ENCODE measurements at regions not wholly inside any gene's neighbourhood (a gene's known extent, or its start where the extent isn't known, plus 50 kb on each side); places are given as distances from the start of the nearest gene placed in this dataset.

- no peak for DNase-seq (ENCODE audit: low read depth)
- POLR2A ChIA-PET: no interaction called here
- CTCF ChIA-PET: interaction anchor here (0.6 to 0.7 kb wide), 3 partner anchors 345 to 945 kb away, joined by 3 to 4 read pairs (median 3); no protein-coding TSS in a partner anchor
- H3K4me3 ChIP-seq (ENCODE audit: low read depth, low read length): no peak overlapping the region
- H3K36me3 ChIP-seq (ENCODE audit: control insufficient read depth, insufficient read depth, low read length): no peaks in the 10 kb centered on the region
- TF ChIP-seq, protein P1, sequence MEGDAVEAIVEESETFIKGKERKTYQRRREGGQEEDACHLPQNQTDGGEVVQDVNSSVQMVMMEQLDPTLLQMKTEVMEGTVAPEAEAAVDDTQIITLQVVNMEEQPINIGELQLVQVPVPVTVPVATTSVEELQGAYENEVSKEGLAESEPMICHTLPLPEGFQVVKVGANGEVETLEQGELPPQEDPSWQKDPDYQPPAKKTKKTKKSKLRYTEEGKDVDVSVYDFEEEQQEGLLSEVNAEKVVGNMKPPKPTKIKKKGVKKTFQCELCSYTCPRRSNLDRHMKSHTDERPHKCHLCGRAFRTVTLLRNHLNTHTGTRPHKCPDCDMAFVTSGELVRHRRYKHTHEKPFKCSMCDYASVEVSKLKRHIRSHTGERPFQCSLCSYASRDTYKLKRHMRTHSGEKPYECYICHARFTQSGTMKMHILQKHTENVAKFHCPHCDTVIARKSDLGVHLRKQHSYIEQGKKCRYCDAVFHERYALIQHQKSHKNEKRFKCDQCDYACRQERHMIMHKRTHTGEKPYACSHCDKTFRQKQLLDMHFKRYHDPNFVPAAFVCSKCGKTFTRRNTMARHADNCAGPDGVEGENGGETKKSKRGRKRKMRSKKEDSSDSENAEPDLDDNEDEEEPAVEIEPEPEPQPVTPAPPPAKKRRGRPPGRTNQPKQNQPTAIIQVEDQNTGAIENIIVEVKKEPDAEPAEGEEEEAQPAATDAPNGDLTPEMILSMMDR (IDR thresholded peaks at IDR 0.05; ENCODE audit: insufficient read depth, low read depth, low read length): no peak
- no peaks in the 10 kb centered on the region; the same call in 1 of the 2 replicates for H3K27me3 ChIP-seq (ENCODE audit: control insufficient read depth, insufficient read depth, low read length)
Observed at GRCh38 chr6:21846541-21847451, 253.2 kb downstream of the SOX4 start.

DNA sequence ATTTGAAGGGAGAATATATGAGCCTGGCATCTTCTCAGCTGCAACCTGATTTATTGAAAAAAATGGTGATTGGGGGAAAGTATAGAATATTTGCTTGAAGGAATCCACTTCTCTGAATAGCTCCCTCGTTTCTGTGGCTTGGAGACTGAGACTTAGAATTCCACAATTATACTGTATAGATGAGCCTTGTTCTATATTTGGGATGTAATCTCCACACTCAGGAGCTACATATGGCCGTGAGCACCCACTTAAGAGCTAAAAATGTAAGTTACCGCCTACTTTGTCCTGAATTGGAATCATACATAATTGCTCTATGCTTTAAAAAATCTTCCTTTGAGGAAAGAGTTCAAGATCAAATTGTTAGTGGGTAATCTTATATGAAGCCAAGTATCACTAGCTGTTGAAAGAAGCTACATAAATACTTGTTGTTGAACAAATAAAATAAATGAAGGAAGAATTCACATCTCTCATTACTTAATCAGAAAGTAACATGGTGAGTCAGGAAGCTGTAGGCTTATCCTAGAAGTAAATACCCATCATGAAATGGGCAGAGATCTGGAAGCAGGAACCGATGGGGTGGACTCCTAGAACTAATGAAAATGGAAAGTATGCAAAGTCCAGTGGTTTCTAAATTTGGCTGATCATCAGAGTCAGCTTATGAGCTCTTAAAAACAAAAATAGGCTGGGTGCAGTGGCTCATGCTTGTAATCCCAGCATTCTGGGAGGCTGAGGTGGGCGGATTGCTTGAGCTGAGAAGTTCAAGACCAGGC lies 254.3 kb downstream of the SOX4 start:
- TF ChIP-seq, protein P1 (IDR thresholded peaks at IDR 0.05; ENCODE audit: insufficient read depth, low read depth, low read length): no peak
- ChIA-PET POLR2A (interaction anchor here (0.6 kb wide), 1 partner anchor 53 kb away, joined by 3 read pairs; no protein-coding TSS in a partner anchor), CTCF (interaction anchor here (0.7 kb wide), 1 partner anchor 344 kb away, joined by 3 read pairs; no protein-coding TSS in a partner anchor)
- Histone ChIP-seq H3K4me3 (ENCODE audit: low read depth, low read length) (no peak overlapping the region), H3K27me3 (ENCODE audit: control insufficient read depth, insufficient read depth, low read length) (no peaks in the 10 kb centered on the region; the same call in 1 of the 2 replicates), H3K36me3 (ENCODE audit: control insufficient read depth, insufficient read depth, low read length) (no peaks in the 10 kb centered on the region)
- DNase-seq (ENCODE audit: low read depth): no peak

GRCh38 chr6:21850691-21851090 lies 257.1 kb downstream of the SOX4 start:
- CTCF ChIA-PET: no interaction called here
- POLR2A ChIA-PET: no interaction called here
- no peak overlapping the region for H3K4me3 ChIP-seq (ENCODE audit: low read depth, low read length)
- no peaks in the 10 kb centered on the region for H3K27me3 ChIP-seq (ENCODE audit: control insufficient read depth, insufficient read depth, low read length)
- no peak for DNase-seq (ENCODE audit: low read depth)
- no peaks in the 10 kb centered on the region for H3K36me3 ChIP-seq (ENCODE audit: control insufficient read depth, insufficient read depth, low read length)
- TF ChIP-seq, protein P1 (IDR thresholded peaks at IDR 0.05; ENCODE audit: insufficient read depth, low read depth, low read length): no peak

DNA sequence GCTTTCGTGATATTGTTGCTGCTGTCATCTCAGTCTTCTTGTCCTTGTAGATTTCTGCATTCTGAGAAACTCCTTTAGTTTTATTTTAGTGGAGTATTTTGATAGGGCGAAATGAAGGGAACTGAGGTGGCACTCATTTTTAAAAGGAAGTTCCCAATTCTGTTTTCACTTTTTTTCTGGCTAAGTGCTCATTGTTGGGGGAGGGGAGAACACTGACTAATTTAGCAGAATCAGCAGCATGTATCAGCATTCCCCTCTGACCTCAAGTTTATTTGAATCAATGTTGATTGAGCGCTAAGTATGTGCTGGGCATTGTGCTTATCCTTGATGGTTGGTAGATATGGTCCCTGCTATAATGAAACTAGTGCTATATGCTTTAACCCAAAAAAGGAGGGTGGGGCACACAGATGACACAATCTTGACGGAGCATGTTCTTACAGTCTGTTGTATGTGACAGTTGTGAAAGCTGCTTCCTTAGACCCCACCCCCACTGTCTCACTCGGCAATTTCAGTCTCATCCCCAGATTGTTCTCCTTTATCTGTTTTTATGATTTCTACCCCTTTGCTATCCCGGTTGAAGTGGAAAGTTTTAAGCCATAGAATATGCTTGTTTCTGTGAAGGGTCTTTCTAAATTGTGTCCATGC lies 262.4 kb downstream of the SOX4 start:
- CTCF ChIA-PET: interaction anchor here (1.1 kb wide), 1 partner anchor 29 kb away, joined by 3 read pairs; no protein-coding TSS in a partner anchor
- TF ChIP-seq, protein P1 (IDR thresholded peaks at IDR 0.05; ENCODE audit: insufficient read depth, low read depth, low read length): no peak
- Histone ChIP-seq H3K27me3 (ENCODE audit: control insufficient read depth, insufficient read depth, low read length) (no peaks in the 10 kb centered on the region), H3K4me3 (ENCODE audit: low read depth, low read length) (no peak overlapping the region), H3K36me3 (ENCODE audit: control insufficient read depth, insufficient read depth, low read length) (no peaks in the 10 kb centered on the region)
- DNase-seq (ENCODE audit: low read depth): no peak
- POLR2A ChIA-PET: no interaction called here
